Esophagus squamous epithelium (tissue), 5 donors: ENCODE measurements at regions not wholly inside any gene's neighbourhood (a gene's known extent, or its start where the extent isn't known, plus 50 kb on each side); places are given as distances from the start of the nearest gene placed in this dataset.

Source experiments
- DNase-seq: peaks from one replicate; lab custom pipeline; 2025; lab: John Stamatoyannopoulos, UW
- H3K27ac ChIP-seq, 4 donors: fragments of 200-600 bp; sonication (generic); one replicate each; pipeline ENCODE4 v1.5.1; 2016 to 2019; ENCODE audit warnings: mild to moderate bottlenecking in 1 of 4
- H3K27me3 ChIP-seq, 4 donors: fragments of 200-600 bp; sonication (generic); 1 replicate in 3 of 4; 2 replicates in 1 of 4; pipeline versions ENCODE4 v1.5.1 to v1.6.0; 2017 to 2021; ENCODE audit warnings: antibody characterized with exemption in 1 of 4
- H3K36me3 ChIP-seq, 3 donors: fragments of 200-600 bp; sonication (generic); one replicate each; pipeline ENCODE4 v1.5.1; 2016 to 2019
- H3K4me1 ChIP-seq, 3 donors: fragments of 200-600 bp; sonication (generic); one replicate each; pipeline ENCODE4 v1.5.1; 2017 to 2019
- H3K4me3 ChIP-seq, 4 donors: fragments of 200-600 bp; sonication (generic); 1 replicate in 3 of 4; 2 replicates in 1 of 4; pipeline ENCODE4 v1.5.1; 2016 to 2019; ENCODE audit warnings: mild to moderate bottlenecking in 2 of 4, moderate library complexity in 1 of 4
- H3K9me3 ChIP-seq, 3 donors: fragments of 200-600 bp; sonication (generic); one replicate each; pipeline ENCODE4 v1.5.1; 2016 to 2019
- POLR2A ChIP-seq, 4 donors: fragments of 450-650 bp; IDR thresholded peaks; one replicate each; pipeline ENCODE4 v1.6.1; 2017; ENCODE audit warnings: antibody characterized with exemption in 4 of 4, mild to moderate bottlenecking in 4 of 4, moderate library complexity in 3 of 4
- WGBS, 2 donors: methylation state at CpG; one replicate each; pipeline ENCODE4 v1.1.5; 2018; 5-methylcytosine and 5-hydroxymethylcytosine counted together
- intact Hi-C: fragments of 100-400 bp; cut with DNase I; formaldehyde crosslinking; loops from one replicate; pipeline ENCODE4 v1.15.0; 2022
- TF ChIP-seq, protein P1 (sequence below), 6 experiments: fragments of 450-650 bp in 4 of 6; fragments of 200-600 bp in 2 of 6; sonication (generic) in 2 of 6; IDR thresholded peaks; one replicate each; pipeline ENCODE4 v1.5.1; 2016 to 2019; ENCODE audit warnings: antibody characterized with exemption in 6 of 6, mild to moderate bottlenecking in 4 of 6, moderate library complexity in 4 of 6
- donor health status: DM: yes; HTN: yes; CAD: no.

DNA sequence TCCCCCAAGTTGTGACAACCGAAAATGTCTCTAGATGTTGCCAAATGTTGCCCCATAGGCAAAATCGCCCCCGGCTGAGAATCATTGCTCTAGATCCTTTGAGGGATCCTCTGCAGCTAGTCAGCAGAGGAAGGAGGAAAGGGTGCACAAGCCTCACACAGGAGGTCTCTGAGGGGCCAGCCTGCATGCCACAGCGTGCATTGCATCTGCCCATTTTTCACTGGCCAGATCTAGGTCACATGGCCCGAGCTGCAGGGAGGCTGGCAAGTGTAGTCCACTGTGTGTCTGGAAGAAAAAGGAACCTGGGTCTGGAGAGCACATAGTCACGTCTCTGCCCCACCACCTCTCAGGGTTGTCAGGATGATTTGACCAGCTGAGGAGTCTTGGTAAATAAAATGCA is 138.2 kb downstream of the CCT6B start:
- no peak overlapping the region for H3K27ac ChIP-seq
- no peaks in the 10 kb centered on the region for H3K36me3 ChIP-seq
- no peaks in the 10 kb centered on the region for H3K4me1 ChIP-seq
- WGBS, 2 donors, result 45 to 73% methylated on average over 5 of the region's 6 CpGs
- intact Hi-C loops, result no loop called here
- H3K9me3 ChIP-seq, result no peaks in the 10 kb centered on the region
- DNase-seq, result no peak
- no peak for TF ChIP-seq POLR2A (IDR thresholded peaks at IDR 0.05)
- TF ChIP-seq, protein P1, sequence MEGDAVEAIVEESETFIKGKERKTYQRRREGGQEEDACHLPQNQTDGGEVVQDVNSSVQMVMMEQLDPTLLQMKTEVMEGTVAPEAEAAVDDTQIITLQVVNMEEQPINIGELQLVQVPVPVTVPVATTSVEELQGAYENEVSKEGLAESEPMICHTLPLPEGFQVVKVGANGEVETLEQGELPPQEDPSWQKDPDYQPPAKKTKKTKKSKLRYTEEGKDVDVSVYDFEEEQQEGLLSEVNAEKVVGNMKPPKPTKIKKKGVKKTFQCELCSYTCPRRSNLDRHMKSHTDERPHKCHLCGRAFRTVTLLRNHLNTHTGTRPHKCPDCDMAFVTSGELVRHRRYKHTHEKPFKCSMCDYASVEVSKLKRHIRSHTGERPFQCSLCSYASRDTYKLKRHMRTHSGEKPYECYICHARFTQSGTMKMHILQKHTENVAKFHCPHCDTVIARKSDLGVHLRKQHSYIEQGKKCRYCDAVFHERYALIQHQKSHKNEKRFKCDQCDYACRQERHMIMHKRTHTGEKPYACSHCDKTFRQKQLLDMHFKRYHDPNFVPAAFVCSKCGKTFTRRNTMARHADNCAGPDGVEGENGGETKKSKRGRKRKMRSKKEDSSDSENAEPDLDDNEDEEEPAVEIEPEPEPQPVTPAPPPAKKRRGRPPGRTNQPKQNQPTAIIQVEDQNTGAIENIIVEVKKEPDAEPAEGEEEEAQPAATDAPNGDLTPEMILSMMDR (IDR thresholded peaks at IDR 0.05), result no peak
- H3K4me3 ChIP-seq, result no peak overlapping the region
- H3K27me3 ChIP-seq, result peaks cover 0 to 16% (median 0%) of the 10 kb centered on the region in 4 donors

- no peaks in the 10 kb centered on the region for H3K4me1 ChIP-seq
- WGBS, 2 donors, result 43 to 74% methylated on average over 5 to 6 of the region's 10 CpGs
These were observed 139.1 kb downstream of the CCT6B start for GRCh38 chr17:34822007-34822739.

DNA sequence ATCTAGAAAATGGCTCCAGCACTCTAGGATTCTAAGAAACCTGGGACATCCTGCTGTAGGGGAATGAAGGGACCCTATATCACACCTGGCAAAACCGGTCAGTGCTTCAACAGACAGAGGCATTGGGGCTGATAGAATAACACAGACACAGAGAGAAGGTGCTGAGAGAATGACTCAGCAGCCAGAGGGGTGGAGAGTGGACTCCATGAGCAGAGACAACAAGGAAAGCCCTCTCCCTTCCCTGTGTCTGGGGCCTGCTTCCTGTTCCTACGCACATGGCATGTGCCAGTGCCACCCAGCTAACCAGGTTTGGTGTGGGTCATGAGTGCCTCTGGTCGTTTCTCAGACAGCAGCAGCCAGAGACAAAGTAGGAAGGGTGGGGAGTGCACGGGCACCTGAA is 140.3 kb downstream of the CCT6B start:
- DNase-seq, result no peak

More at GRCh38 chr17:34822007-34822739, 139.1 kb downstream of the CCT6B start:
- TF ChIP-seq, protein P1 (IDR thresholded peaks at IDR 0.05), result no peak
- no peak for TF ChIP-seq POLR2A (IDR thresholded peaks at IDR 0.05)
- Histone ChIP-seq H3K9me3 (no peaks in the 10 kb centered on the region), H3K36me3 (no peaks in the 10 kb centered on the region), H3K4me3 (no peak overlapping the region), H3K27me3 (peaks cover 0 to 16% (median 0%) of the 10 kb centered on the region in 4 donors), H3K27ac (no peak overlapping the region)
- intact Hi-C loops, result no loop called here
- DNase-seq, result no peak

GRCh38 chr17:34820248-34820801 is 140.9 kb downstream of the CCT6B start:
- no peaks in the 10 kb centered on the region for H3K27me3 ChIP-seq
- no peak for TF ChIP-seq POLR2A (IDR thresholded peaks at IDR 0.05)
- TF ChIP-seq, protein P1 (IDR thresholded peaks at IDR 0.05), result no peak
- no peaks in the 10 kb centered on the region for H3K36me3 ChIP-seq
- no peaks in the 10 kb centered on the region for H3K4me1 ChIP-seq
- no peak overlapping the region for H3K4me3 ChIP-seq
- H3K9me3 ChIP-seq, result no peaks in the 10 kb centered on the region
- intact Hi-C loops, result no loop called here
- H3K27ac ChIP-seq, result no peak overlapping the region
- DNase-seq, result no peak
- WGBS, 2 donors, result 48 to 57% methylated on average over 8 of the region's 8 CpGs

More for the DNA sequence above, 140.3 kb downstream of the CCT6B start:
- 30 to 39% methylated on average over 3 to 4 of the region's 4 CpGs for WGBS, 2 donors
- Histone ChIP-seq H3K9me3 (no peaks in the 10 kb centered on the region), H3K4me3 (no peak overlapping the region), H3K27ac (no peak overlapping the region), H3K27me3 (peaks cover 0 to 4% (median 0%) of the 10 kb centered on the region in 4 donors), H3K4me1 (no peaks in the 10 kb centered on the region), H3K36me3 (no peaks in the 10 kb centered on the region)
- TF ChIP-seq, protein P1 (IDR thresholded peaks at IDR 0.05), result no peak
- no peak for TF ChIP-seq POLR2A (IDR thresholded peaks at IDR 0.05)
- intact Hi-C loops, result no loop called here

GRCh38 chr17:34817252-34818035 is 143.8 kb downstream of the CCT6B start:
- 79 to 87% methylated on average over 7 to 8 of the region's 8 CpGs for WGBS, 2 donors
- no peak for DNase-seq
- intact Hi-C loops, result no loop called here
- H3K9me3 ChIP-seq, result no peaks in the 10 kb centered on the region
- H3K36me3 ChIP-seq, result no peaks in the 10 kb centered on the region
- H3K4me3 ChIP-seq, result no peak overlapping the region
- H3K4me1 ChIP-seq, result no peaks in the 10 kb centered on the region
- H3K27me3 ChIP-seq, result no peaks in the 10 kb centered on the region
- no peak for TF ChIP-seq POLR2A (IDR thresholded peaks at IDR 0.05)
- TF ChIP-seq, protein P1 (IDR thresholded peaks at IDR 0.05), result no peak
- no peak overlapping the region for H3K27ac ChIP-seq
